PC-3 (cell line): ENCODE measurements at regions not wholly inside any gene's neighbourhood (a gene's known extent, or its start where the extent isn't known, plus 50 kb on each side); places are given as distances from the start of the nearest gene placed in this dataset.

Experiments
- CTCF ChIP-seq: fragments of 300-600 bp; sonication (generic); conservative IDR thresholded peaks from 2 replicates; pipeline ENCODE4 v1.5.1; 2017; ENCODE audit warnings: antibody characterized with exemption, low read depth, mild to moderate bottlenecking, low read length
- EZH2 ChIP-seq: fragments of 300-600 bp; sonication (generic); IDR thresholded peaks from one replicate; pipeline ENCODE4 v1.6.1; 2017; ENCODE audit warnings: antibody characterized with exemption, mild to moderate bottlenecking, low read length; ENCODE audit not compliant: unreplicated experiment
- EZH2phosphoT487 ChIP-seq: fragments of 300-600 bp; sonication (generic); IDR thresholded peaks from 2 replicates; pipeline ENCODE4 v1.6.1; 2018; ENCODE audit warnings: mild to moderate bottlenecking, antibody characterized with exemption, low read length, borderline replicate concordance

- TF ChIP-seq CTCF, result no peak
- TF ChIP-seq EZH2, result no peak
- TF ChIP-seq EZH2phosphoT487, result no peak
Observed at GRCh38 chr10:71088054-71088453, 124.3 kb upstream of the UNC5B start.
